ENCODE measurements at regions not wholly inside any gene's neighbourhood (a gene's known extent, or its start where the extent isn't known, plus 50 kb on each side); places are given as distances from the start of the nearest gene placed in this dataset.

GRCh38 chrX:68989865-68990606 lies 161.2 kb downstream of the EFNB1 start:
- Histone ChIP-seq H3K27ac (ENCODE audit: insufficient read depth, low read depth, low read length) (no peak overlapping the region), H3K79me2 (ENCODE audit: control insufficient read depth, insufficient read depth, low read length) (no peaks in the 10 kb centered on the region), H3K4me2 (ENCODE audit: insufficient read depth, low read length) (no peak overlapping the region), H2AFZ (ENCODE audit: low read depth, low read length) (no peak overlapping the region), H3K9me3 (replicated peaks; ENCODE audit: control insufficient read depth, insufficient read depth, low read length) (no peaks in the 10 kb centered on the region), H3K9me1 (replicated peaks; ENCODE audit: control insufficient read depth, extremely low read depth, insufficient read depth, low read length) (no peaks in the 10 kb centered on the region), H3K36me3 (ENCODE audit: control insufficient read depth in 2 of 2, extremely low read depth in 1 of 2, insufficient read depth in 2 of 2, low read length in 2 of 2) (no peaks in the 10 kb centered on the region), H3K4me1 (ENCODE audit: control insufficient read depth, extremely low read depth, insufficient read depth, low read length) (no peaks in the 10 kb centered on the region), H4K20me1 (replicated peaks; ENCODE audit: control insufficient read depth, extremely low read depth, insufficient read depth, low read length) (no peaks in the 10 kb centered on the region), H3K4me3 (replicated peaks in 1 of 3; ENCODE audit: insufficient read depth in 1 of 3, low read depth in 1 of 3, low read length in 3 of 3) (no peak overlapping the region), H3K9ac (replicated peaks; ENCODE audit: extremely low read depth, insufficient read depth, low read length) (no peak overlapping the region), H3K27me3 (ENCODE audit: control insufficient read depth in 2 of 2, insufficient read depth in 2 of 2, low read length in 2 of 2) (no peaks in the 10 kb centered on the region)
- BruUV-seq (replicated peaks) = no TSS peak
- intact Hi-C loops (cut with micrococcal nuclease) (no loop called here), dilution Hi-C loops (cut with MboI; ENCODE audit: extremely low pct_ligation_motif_present, low sequenced_read_pairs) (no loop called here)
- DNase-seq (ENCODE audit: low read depth, low spot score) = peak; percentile 44
- TF ChIP-seq MYC (IDR thresholded peaks at IDR 0.05; ENCODE audit: low read depth, low read length) (no peak), FOS (IDR thresholded peaks at IDR 0.05; ENCODE audit: borderline replicate concordance, insufficient read depth, low read length) (no peak)
- ChIA-PET CTCF (interaction anchor here (0.9 to 2.5 kb wide), 5 partner anchors 12 to 162 kb away, joined by 3 to 13 read pairs (median 3); partner anchors contain the start of gene EFNB1), POLR2A (interaction anchor here (1.3 kb wide), 1 partner anchor 162 kb away, joined by 6 read pairs; the partner anchor contains the start of gene EFNB1)
- peak; percentile 43 for FAIRE-seq

- no peak overlapping the region for H3K4me3 ChIP-seq (replicated peaks in 1 of 3; ENCODE audit: insufficient read depth in 1 of 3, low read depth in 1 of 3, low read length in 3 of 3)
- no peaks in the 10 kb centered on the region for H3K9me3 ChIP-seq (replicated peaks; ENCODE audit: control insufficient read depth, insufficient read depth, low read length)
- intact Hi-C loops (cut with micrococcal nuclease) = no loop called here
- dilution Hi-C loops (cut with MboI; ENCODE audit: extremely low pct_ligation_motif_present, low sequenced_read_pairs) = no loop called here
- no peaks in the 10 kb centered on the region for H3K4me1 ChIP-seq (ENCODE audit: control insufficient read depth, extremely low read depth, insufficient read depth, low read length)
- no peaks in the 10 kb centered on the region for H3K36me3 ChIP-seq (ENCODE audit: control insufficient read depth in 2 of 2, extremely low read depth in 1 of 2, insufficient read depth in 2 of 2, low read length in 2 of 2)
- POLR2A ChIA-PET = interaction anchor here (1.3 kb wide), 1 partner anchor 161 kb away, joined by 6 read pairs; the partner anchor contains the start of gene EFNB1
- no TSS peak for BruUV-seq (replicated peaks)
- H3K9ac ChIP-seq (replicated peaks; ENCODE audit: extremely low read depth, insufficient read depth, low read length) = no peak overlapping the region
- H3K79me2 ChIP-seq (ENCODE audit: control insufficient read depth, insufficient read depth, low read length) = no peaks in the 10 kb centered on the region
- FAIRE-seq (peak; percentile 28), DNase-seq (ENCODE audit: low read depth, low spot score) (no peak)
- H3K27ac ChIP-seq (ENCODE audit: insufficient read depth, low read depth, low read length) = no peak overlapping the region
- H3K9me1 ChIP-seq (replicated peaks; ENCODE audit: control insufficient read depth, extremely low read depth, insufficient read depth, low read length) = no peaks in the 10 kb centered on the region
- no peaks in the 10 kb centered on the region for H3K27me3 ChIP-seq (ENCODE audit: control insufficient read depth in 2 of 2, insufficient read depth in 2 of 2, low read length in 2 of 2)
- H4K20me1 ChIP-seq (replicated peaks; ENCODE audit: control insufficient read depth, extremely low read depth, insufficient read depth, low read length) = no peaks in the 10 kb centered on the region
- TF ChIP-seq POLR2AphosphoS5 (IDR thresholded peaks at IDR 0.05; ENCODE audit: insufficient read depth, low read depth, low read length) (no peak), MYC (IDR thresholded peaks at IDR 0.05; ENCODE audit: low read depth, low read length) (no peak), FOS (IDR thresholded peaks at IDR 0.05; ENCODE audit: borderline replicate concordance, insufficient read depth, low read length) (no peak)
- no peak overlapping the region for H3K4me2 ChIP-seq (ENCODE audit: insufficient read depth, low read length)
- no peak overlapping the region for H2AFZ ChIP-seq (ENCODE audit: low read depth, low read length)
- CTCF ChIA-PET = interaction anchor here (0.9 to 2.5 kb wide), 5 partner anchors 11 to 161 kb away, joined by 3 to 13 read pairs (median 3); partner anchors contain the start of gene EFNB1
Measured at GRCh38 chrX:68989456-68989855, 160.6 kb downstream of the EFNB1 start.

All from endothelial cell of umbilical vein (primary cell).